CD4-positive, alpha-beta T cell treated with Interferon alpha-2 for 1 hour (primary cell): ENCODE measurements at regions not wholly inside any gene's neighbourhood (a gene's known extent, or its start where the extent isn't known, plus 50 kb on each side); places are given as distances from the start of the nearest gene placed in this dataset.
"Not testable (repeated sequence)": the region's sequence is repeated elsewhere in the genome, so short reads cannot be mapped to it uniquely, and the experiment has no call there.

Source experiments
- DNase-seq, 2 donors: peaks; one replicate each; pipeline ENCODE4 v3.0.0-alpha.2; 2020 to 2022

DNA sequence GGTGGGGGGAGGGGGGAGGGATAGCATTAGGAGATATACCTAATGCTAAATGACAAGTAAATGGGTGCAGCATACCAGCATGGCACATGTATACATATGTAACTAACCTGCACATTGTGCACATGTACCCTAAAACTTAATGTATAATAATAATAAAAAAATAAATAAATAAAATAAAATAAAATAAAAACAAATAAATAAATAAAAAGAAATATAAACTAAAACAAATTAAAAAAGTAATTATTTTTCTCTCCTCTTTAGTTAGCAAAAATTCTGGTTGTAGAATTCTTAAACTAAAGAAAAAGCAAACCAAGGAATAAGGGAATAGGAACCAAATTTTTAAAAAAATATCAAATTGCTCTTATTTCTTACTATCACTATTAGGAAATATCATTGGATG, 267.3 kb downstream of the CCER1 start:
- DNase-seq, result not testable (repeated sequence)

DNA sequence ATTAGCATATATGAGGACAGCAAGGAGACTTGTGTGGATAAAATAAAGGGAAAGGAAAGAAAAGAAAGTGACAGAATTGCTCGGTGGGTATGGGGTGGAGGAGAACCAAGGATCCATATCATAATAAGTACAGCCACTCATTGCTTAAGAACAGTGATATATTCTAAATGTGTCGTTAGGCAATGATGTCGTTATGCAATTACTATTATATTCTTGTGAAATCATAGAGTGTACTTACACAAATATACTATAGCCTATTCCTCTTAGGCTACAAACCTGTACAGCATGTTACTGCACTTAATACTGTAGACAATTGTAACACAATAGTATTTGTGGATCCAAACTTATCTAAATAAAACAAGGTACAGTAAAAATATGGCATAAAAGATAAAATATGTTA, 271.1 kb downstream of the CCER1 start:
- DNase-seq, result no peak

DNA sequence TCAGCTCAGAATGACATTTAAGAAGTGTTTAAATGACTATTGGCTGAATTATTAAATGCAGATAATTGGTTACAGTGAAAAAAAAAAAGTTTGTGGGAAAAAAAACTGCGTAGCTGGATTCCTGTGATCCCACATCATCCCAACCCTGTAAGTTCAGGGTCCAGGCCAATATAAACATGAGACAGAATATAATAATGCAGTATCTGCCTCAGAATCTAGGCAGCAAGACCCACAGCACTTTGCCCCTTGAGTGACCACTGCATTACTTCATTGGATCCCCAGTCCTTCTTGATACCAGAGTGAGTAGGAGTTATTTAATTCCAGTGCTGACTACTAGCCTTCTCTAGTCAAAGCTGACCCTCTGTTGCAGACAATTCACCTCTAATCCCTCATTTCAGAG, 272.6 kb downstream of the CCER1 start:
- DNase-seq, result no peak

DNA sequence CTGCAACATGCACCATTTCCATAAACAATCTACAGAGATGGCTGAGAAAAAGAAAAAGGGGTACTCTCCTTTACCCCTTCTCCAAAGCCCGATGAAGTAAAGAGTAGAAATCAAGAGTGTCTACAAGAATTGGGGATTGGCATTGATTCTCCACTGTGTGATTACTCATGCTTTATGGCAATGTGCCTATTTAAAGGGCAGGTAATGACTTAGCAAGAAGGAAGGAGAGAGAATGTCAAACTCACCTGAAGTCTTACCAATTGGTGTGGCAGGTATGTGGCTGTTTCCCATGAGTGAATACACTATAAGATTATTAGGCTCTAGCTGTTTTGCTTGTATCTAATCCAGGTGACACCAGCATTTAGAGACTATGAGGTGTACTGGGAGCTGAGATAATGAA, 275.3 kb downstream of the CCER1 start:
- DNase-seq, result no peak

DNA sequence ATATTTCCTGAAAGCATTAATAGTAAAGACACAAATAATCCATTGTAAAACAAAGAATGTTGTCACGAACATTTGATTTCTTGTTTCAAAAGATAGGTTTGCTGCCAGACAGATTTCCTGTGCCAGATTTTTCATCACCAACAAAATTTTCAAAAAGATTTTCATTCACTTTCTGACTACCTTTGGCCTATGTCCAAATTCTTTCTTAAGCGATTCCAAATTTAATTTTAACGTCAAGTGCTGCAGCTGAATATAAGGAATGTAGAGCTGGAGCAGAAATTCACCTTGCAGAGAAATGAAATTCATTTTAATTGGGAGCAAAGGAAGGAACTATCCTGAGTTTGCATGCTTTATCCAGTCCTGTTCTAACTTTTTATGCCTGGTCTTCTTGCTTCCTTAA, 277.4 kb downstream of the CCER1 start:
- DNase-seq, result no peak

DNA sequence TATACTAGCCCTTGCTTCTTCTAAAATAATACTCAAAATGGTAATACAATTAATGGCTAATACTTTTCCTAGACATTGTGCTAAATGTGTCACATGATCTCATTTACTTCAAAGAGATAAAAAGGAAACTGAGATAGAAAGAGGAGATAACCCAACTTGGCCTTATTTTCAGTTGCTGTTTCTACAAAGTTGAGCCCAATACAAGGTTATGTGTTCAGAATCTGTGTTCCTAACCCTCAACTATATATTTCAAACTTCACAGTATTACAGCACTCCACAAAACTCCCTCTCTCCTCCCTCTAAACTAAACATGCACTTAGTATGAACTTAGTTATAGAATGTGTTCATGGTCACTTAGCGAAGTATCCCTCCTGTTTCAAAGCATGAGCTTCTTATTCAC, 277.9 kb downstream of the CCER1 start:
- no peak for DNase-seq

DNA sequence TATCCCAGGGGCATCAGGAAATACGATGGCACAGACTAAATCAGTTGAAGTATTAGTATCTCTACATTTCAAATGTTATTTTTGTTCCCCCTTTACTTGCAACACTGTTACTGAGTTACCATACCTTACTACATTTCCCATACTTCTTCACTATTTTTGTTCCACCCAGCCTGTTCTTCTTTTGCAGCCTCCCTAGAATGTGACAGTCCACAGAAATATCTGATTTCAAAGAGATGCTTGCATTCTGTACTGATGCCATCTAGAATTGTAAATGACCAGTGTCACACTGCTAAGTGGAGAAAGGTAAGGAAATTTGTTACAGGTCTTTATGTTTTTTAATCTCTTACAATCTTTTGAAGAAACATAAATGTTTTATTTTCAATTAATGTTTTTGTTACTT, 279.9 kb downstream of the CCER1 start:
- DNase-seq, result no peak

DNA sequence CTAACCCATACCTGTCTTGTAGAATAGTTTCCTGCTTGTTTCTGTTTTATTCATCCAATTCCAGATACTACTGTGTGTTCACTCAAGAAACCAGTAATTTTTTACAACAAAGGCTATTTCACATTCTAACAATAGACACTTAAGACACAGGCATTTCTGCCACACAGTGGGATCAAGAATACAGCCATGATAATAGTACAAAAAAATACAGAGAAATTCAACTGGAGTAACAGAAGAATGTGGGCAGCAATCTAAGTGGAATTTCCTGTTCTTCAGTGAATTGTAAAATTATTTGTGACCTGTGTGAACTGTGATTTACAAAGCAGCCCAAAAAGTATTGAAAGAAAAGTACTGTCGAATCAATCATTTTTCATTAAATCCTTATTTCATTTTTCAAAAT, 282.9 kb downstream of the CCER1 start:
- DNase-seq, result no peak

DNA sequence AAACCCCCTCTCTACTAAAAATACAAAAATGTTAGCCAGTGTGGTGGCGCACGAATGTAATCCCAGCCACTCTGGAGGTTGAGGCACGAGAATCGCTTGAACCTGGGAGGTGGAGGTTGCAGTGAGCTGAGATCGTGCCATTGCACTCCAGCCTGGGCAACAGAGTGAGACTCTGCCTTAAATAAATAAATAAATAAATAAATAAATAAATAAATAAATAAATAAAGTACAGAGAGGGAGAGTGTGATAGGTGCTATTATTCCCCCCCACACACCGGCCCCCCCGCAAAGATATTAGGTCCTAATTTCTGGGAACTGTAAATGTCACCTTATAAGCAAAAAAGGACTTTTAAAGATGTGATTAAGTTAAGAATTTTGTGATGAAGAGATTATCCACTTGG, 291.0 kb downstream of the CCER1 start:
- DNase-seq, result not testable (repeated sequence)

DNA sequence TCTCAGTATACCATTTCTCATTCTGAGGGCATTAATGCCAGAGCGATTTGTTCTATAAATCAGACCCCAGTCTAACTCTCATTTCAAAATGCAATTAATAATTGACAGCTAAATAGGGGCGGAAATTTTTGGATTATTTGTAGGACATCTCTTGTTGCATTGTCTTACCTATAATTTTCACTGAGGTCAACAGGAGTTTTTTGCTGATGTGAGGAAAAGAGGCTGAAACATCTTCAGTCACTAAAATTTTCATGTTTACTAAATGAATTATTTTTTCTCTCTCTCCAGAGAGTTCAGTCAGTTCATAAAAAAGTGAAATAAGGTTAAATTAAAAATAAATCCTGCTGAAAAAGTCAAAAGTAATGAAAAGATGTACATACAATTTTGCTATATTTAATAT, 295.9 kb downstream of the CCER1 start:
- no peak for DNase-seq

DNA sequence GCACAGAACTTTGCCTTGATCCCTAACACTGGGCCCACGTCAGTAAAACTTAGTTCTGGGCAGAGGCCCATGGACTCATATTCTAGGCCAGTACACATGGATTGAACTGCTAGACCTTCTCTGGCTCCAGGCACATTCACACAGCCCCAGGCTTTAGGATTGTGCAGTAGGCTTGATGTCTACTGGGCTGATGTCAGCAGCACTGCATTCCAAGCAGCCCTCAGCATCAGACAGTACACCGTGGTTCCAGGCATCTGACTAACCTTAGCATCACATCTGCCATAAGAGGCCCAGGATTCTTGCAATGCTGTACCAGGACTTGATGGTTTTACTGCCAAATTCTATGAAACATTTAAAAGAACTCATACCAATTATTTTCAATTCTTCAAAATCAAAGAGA, 301.9 kb downstream of the CCER1 start:
- DNase-seq, result no peak

DNA sequence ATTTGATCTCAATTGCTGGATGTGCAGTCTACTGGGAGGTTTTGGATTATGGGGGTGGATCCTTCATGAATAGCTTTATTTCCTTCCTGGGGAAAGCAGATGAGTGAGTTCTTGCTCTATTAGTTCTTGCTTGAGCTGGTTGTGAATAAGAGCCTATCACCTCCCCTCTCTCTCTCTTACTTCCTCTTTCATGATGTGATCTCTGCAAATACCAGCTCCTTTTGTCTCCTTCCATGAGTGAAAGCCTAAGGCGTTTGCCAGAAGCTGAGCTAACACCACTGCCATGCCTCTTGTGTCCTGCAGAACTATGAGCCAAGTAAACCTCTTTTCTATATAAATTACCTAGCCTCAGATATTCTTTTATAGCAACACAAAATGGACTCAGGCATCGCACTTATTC, 302.7 kb downstream of the CCER1 start:
- no peak for DNase-seq

DNA sequence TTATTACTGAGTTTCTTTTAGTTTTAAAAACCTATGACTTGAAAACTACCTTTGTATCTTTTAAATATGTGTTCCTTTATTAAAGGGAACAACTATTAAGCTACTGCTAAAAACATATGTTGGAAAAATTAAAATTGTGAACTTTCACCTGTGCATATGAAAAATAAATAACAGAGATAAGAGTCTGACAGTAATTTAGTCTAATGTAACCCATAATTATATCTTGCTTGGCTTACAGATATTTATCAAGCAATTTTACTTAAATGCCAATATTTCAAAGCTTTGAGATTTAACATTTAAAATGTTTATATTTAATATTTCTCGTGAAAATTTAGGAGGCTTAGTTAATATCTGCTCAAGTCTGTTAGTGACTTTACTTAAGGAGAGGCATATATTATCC, 309.8 kb downstream of the CCER1 start:
- no peak for DNase-seq

DNA sequence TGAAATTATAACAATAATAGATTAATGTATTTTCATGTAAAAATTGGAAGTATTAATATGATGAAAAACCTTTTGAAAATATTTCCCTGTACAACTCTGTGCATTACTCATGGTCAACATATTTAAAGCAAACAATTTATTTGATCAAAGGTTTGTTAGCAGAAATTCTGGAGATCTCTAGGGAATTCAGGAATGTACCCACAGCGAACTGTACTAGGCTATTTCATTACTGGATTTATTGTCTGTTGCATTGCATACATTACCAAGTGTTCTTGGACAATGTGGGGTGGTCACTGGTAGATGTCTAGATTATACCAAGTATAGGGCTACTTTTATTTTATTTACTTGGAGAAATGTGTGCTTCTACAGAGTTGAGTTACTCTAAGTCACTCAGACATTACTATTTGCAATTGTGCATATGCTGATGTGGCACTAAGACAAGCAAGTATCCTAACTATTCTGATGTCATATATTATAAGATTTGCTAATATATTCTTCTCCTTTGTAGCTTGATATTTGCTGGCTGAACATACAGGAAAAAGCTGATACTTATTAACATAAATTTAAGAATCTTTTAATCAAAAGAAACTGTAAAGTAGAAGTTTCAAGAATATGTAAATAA, 323.3 kb downstream of the CCER1 start:
- DNase-seq, result no peak

DNA sequence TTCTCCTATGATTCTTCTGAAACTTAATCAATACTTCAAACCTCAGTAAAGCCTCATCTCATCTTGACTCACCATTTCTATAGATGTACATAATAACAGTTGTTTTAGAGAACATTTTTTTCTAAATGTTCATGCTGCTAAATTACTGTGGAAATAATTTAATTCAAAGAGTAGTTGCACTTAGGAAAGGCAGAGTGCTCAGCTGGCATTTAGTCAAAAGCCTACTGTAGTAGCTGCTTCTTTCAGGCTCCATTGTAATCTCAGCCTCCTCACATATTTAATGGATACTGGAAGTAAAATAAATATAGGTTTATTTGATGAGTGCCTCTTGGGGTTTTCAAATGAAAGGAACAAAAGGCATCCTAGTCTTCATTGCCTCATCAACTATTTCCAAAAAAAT, 325.0 kb downstream of the CCER1 start:
- no peak for DNase-seq

DNA sequence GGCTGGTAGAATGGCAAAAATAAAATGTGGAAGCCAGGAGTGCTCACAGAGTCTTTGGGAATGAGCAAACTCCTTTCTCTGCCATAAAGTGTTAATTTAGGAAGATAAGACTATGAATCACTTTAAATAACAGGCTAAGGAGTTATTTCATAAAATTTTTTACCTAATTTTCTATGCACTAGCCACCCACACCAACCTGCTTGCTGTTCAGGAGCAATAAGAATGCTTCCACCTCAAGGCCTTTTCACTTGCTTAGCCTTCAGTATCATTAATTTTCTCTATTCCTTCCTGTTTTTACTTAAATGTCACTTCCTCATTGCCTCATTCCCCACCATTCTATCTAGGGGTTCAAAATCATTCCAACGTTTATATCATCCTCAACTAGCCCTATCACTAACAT, 326.8 kb downstream of the CCER1 start:
- DNase-seq, result no peak

DNA sequence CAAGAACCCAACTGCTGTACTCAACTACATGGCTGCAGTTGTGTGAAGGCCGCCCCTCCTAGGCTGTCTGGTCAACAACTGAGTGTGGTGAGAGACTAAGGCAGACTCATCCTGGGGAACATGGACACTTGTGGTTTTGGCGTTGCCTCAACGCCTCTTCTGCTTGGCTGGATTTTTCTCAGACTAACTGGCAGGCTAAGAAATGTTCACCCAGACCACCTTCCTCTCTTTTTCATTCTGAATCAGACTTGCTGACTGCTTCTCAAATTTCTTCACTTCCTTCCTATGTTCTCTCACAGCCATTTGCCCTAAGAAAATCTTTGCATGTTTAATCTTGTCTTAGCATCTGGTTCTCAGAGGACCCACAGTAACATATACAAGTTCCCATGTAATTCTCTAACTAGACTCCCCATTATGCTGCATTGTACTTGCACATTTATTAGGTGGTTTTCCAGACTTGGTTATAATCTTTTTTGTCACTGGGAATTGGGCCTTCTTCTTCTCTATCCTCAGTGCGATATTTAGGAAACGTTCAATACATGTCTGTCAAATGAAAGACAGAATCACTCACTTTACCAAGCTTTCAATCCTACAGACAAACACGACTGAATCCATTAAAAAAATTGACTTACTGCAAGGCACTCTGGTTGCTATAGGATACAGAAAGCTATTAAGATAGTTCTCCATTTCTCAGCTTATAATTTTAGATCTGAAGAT, 327.6 kb downstream of the CCER1 start:
- no peak for DNase-seq

DNA sequence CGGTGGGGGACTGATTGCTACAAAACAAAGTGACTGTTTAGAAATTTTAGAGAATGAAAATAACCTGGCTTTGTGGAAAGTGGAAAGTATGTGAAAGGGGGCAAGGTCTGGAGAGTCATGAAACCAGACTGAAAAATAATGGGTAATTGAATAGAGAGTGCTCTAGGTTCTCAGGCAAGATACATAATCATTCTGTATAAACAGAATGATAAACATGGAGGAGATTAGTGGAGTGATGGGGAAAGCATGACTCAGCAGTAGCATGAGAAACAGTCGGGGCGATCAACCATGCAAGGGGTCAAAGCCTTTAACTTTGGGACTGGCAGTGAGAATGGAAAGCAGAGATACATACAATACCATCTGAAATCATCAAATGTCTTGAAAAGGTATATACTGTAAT, 332.5 kb downstream of the CCER1 start:
- DNase-seq, result no peak

DNA sequence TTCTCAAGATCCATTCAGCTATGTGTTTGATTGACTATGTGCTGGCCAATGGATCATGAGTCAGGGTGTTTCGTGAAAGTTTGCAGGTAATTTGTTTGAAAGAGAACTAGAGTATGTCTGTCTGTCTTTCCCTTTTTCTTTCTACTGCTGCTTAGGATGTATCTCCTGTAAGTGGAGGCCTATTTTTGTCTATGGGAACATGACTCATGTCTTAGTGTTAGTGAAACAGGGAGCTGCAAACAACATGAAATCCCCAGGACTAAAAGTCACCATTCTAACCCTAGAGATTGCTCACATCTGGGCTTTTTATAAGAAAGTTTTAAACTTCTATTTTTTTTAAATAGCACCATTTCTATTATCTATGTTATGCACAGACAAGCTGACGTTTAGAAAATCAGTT, 333.0 kb downstream of the CCER1 start:
- DNase-seq, result no peak

DNA sequence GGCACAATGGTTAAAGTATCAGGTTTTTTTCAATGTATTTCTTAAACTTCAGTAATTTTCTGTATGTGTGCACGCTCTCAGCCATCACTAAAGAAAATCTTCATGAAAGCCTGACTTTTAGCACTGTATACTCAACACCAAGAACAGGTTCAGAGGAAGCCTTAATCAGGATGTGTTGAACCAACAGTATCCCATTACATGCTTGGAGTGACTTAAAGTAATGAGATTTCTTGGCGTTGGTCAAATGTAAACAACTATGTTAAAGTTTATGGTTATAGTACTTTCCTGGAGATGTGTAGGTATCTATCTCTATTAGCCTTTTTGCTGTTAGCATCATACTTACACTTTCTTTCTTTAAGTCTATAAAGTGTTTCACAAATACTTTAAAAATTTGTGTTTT, 335.0 kb downstream of the CCER1 start:
- no peak for DNase-seq

DNA sequence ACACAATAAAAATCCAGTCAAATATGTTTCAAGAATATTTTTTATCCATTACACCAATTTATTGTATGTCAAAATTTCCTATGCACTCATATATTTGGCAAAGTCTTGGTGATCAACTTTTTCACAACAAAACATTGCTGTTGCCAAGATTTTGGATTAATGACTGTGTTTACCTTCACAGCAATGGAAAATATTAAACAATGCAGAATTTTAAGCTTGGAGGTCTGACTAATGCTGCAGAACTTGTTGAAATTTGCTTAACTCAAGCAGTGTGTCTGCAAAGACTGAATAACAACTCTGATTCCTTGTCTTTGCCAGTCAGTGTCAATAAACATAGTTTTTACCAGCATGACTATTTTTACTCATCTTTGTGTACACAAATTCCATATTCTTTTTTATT, 336.4 kb downstream of the CCER1 start:
- no peak for DNase-seq

DNA sequence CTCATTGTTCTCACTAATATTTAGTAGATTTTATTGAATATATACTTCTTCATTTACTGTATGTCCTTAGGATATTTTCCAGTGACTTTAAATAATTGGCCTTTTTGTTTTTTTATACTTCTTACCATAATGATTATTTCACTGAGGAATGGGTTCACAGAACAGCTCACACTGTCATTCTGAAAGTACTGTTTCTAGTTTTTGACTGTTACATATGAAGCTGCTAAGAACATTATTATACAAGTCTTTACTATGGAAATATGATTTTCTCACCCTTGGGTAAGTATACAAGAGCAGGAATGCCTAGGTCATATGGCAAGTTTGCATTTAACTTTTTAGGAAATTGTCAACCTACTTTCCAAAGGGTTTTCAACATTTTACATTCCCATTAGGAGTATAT, 343.1 kb downstream of the CCER1 start:
- DNase-seq, result no peak

DNA sequence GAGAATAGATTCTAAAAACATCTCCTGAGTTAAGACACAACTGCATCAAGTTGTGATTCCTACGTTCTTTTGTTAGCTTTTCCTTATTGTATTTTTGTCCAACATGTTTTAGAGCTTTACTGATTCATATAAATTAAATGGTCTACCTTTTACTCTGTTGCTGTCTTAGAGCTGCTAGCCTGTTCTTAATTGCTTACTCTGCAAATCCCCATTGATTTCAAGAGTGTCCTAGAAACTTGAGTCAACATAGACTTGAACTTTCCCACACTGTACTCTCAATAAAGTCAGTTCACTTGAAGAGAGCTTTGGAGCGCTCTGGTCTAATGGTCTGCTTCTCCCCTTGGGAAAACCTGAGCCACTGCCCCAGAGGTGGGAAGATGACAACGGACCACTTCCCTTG, 343.9 kb downstream of the CCER1 start:
- DNase-seq, result no peak

DNA sequence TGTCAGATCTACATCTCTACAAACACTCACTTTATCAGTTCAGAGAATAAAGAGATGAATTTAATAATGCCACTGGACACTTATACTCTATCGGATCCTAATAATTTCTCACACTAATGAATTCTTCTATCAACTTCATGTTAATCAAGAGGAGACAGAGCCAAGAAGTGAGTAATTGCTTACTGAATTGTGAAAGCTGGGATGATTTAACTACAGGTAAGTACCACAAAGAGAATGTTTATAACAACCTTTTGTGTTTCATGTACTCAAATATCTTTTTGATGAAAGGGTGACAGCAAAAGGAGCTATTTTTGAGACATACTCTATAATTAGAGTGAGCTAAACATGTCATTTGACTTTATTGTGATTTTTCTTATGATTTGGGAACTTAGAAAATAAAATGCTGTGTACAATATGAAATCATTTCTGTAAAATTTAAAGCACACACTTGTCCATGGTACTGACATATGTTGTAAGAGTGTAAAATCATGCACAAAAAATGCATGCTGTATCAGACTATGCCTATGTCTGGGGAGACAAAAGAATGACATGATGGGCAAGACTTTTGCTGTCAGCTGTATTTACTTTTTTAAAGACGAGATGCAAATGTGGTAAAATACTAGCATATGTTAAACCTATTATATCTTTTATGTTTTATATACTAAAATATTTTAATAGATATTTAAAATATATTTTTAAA, 361.2 kb downstream of the CCER1 start:
- DNase-seq, result no peak

DNA sequence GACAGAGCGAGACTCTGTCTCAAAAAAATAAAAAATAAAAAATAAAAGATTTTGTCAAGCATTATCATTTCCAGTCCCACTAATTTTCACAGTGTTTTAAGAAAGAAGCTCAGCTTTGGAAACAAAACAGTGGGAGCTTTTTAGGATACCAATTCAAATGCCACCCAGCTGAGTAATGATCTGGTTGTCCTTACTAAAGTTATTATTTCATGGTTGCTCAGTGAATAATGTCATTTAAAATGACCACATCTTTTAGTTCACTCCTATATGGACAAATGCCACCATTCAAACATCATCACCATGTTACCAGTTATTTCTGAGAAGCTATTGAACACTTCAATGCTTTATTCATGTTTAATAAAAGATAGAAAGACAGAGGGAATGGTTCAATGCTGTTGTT, 365.0 kb downstream of the CCER1 start:
- no peak for DNase-seq
